AG04450 (cell line): ENCODE measurements at regions not wholly inside any gene's neighbourhood (a gene's known extent, or its start where the extent isn't known, plus 50 kb on each side); places are given as distances from the start of the nearest gene placed in this dataset.
"Not testable (repeated sequence)": the region's sequence is repeated elsewhere in the genome, so short reads cannot be mapped to it uniquely, and the experiment has no call there.

Experiments
- CTCF ChIA-PET: fragments of 300-600, 350-600 bp; formaldehyde crosslinking; extraction: SDS; loops from one replicate; lab custom pipeline; 2022; ENCODE audit warnings: antibody characterized with exemption, inconsistent platforms; lab: Charles Lee
- POLR2A ChIA-PET: fragments of 350-600 bp; formaldehyde crosslinking; extraction: SDS; loops from one replicate; lab custom pipeline; 2021; ENCODE audit warnings: antibody characterized with exemption, inconsistent platforms; lab: Yijun Ruan, JAX
- DNase-seq: peaks from one replicate; pipeline ENCODE4 v3.0.0-alpha.2; 2011; ENCODE audit warnings: low read depth, low spot score
- H3K27ac ChIP-seq: one replicate; pipeline ENCODE4 v1.5.1; 2012; ENCODE audit warnings: low read depth, low read length, control low read depth
- H3K27me3 ChIP-seq: one replicate; pipeline ENCODE4 v1.6.0; 2012; ENCODE audit warnings: low read length; ENCODE audit not compliant: control insufficient read depth, insufficient read depth
- H3K4me3 ChIP-seq: 2 replicates; pipeline ENCODE4 v1.5.1; 2011; ENCODE audit warnings: mild to moderate bottlenecking, low read depth, low read length, control low read depth
- H3K9me3 ChIP-seq: 2 replicates; pipeline ENCODE4 v1.5.1; 2012; ENCODE audit warnings: low read length; ENCODE audit not compliant: control insufficient read depth, insufficient read depth
- CTCF ChIP-seq: IDR thresholded peaks from 2 replicates; pipeline ENCODE4 v1.5.1; 2011; ENCODE audit warnings: low read depth, low read length, control low read depth, inconsistent platforms

- DNase-seq = no peak
- ChIA-PET CTCF (no interaction called here), POLR2A (no interaction called here)
- TF ChIP-seq CTCF = no peak
- H3K27me3 ChIP-seq = no peaks in the 10 kb centered on the region
- H3K27ac ChIP-seq = no peak overlapping the region
- H3K9me3 ChIP-seq = peaks cover 5% of the 10 kb centered on the region; the same call in 1 of the 2 replicates
- no peak overlapping the region for H3K4me3 ChIP-seq
Measured at GRCh38 chr6:86516087-86516486, 421.2 kb upstream of the HTR1E start.

GRCh38 chr6:86511962-86512361, 425.4 kb upstream of the HTR1E start:
- ChIA-PET CTCF (no interaction called here), POLR2A (interaction anchor here (0.5 kb wide), 1 partner anchor 651 kb away, joined by 3 read pairs; no protein-coding TSS in a partner anchor)
- no peak for TF ChIP-seq CTCF
- H3K9me3 ChIP-seq = peaks cover 19% of the 10 kb centered on the region
- no peak overlapping the region for H3K4me3 ChIP-seq
- DNase-seq = no peak
- H3K27me3 ChIP-seq = no peaks in the 10 kb centered on the region
- H3K27ac ChIP-seq = no peak overlapping the region

- CTCF ChIA-PET = no interaction called here
Measured at GRCh38 chr6:86508230-86508629, 429.1 kb upstream of the HTR1E start.

GRCh38 chr6:86502497-86502896, 434.8 kb upstream of the HTR1E start:
- DNase-seq = no peak
- ChIA-PET POLR2A (no interaction called here), CTCF (no interaction called here)
- Histone ChIP-seq H3K27me3 (no peaks in the 10 kb centered on the region), H3K27ac (no peak overlapping the region), H3K9me3 (peaks cover 11% of the 10 kb centered on the region), H3K4me3 (no peak overlapping the region)
- no peak for TF ChIP-seq CTCF

More at GRCh38 chr6:86508230-86508629, 429.1 kb upstream of the HTR1E start:
- POLR2A ChIA-PET = no interaction called here
- no peak overlapping the region for H3K4me3 ChIP-seq
- H3K9me3 ChIP-seq = peaks cover 18% of the 10 kb centered on the region
- no peak for DNase-seq
- TF ChIP-seq CTCF = no peak
- H3K27ac ChIP-seq = no peak overlapping the region
- H3K27me3 ChIP-seq = no peaks in the 10 kb centered on the region

GRCh38 chr6:86500035-86500434, 437.3 kb upstream of the HTR1E start:
- POLR2A ChIA-PET = no interaction called here
- no peak for TF ChIP-seq CTCF
- DNase-seq = no peak
- CTCF ChIA-PET = no interaction called here
- no peak overlapping the region for H3K27ac ChIP-seq
- H3K27me3 ChIP-seq = no peaks in the 10 kb centered on the region
- no peak overlapping the region for H3K4me3 ChIP-seq
- H3K9me3 ChIP-seq = peaks cover 7% of the 10 kb centered on the region

- CTCF ChIA-PET, H3K4me3 ChIP-seq, H3K27ac ChIP-seq, H3K9me3 ChIP-seq, POLR2A ChIA-PET, H3K27me3 ChIP-seq, DNase-seq: not testable (repeated sequence)
Measured at GRCh38 chr6:86489042-86489441, 448.3 kb upstream of the HTR1E start.
